ENCODE measurements at regions not wholly inside any gene's neighbourhood (a gene's known extent, or its start where the extent isn't known, plus 50 kb on each side); places are given as distances from the start of the nearest gene placed in this dataset.
"Not testable (repeated sequence)": the region's sequence is repeated elsewhere in the genome, so short reads cannot be mapped to it uniquely, and the experiment has no call there.

DNA sequence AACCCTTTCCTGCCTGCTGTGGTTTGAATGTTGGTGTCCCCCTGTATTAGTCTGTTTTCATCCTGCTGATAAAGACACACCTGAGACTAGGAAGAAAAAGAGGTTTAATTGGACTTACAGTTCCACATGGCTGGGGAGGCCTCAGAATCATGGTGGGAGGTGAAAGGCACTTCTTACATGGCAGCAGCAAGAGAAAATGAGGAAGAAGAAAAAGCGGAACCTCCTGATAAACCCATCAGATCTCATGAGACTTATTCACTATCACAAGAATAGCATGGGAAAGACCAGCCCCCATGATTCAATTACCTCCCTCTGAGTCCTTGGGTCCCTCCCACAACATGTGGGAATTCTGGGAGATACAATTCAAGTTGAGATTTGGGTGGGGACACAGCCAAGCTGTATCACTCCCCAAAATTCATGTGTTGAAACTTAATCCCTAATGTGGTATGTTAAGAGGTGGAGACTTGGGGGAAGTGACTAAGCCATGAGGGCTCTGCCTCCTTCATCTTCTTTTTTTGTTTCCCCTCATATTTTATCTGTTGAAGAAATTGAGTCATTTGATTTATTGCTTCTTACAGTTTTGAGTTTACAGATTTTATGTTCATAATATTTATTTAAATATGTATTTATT is 64.9 kb upstream of the SYNCRIP start:
- not testable (repeated sequence) for FAIRE-seq

DNA sequence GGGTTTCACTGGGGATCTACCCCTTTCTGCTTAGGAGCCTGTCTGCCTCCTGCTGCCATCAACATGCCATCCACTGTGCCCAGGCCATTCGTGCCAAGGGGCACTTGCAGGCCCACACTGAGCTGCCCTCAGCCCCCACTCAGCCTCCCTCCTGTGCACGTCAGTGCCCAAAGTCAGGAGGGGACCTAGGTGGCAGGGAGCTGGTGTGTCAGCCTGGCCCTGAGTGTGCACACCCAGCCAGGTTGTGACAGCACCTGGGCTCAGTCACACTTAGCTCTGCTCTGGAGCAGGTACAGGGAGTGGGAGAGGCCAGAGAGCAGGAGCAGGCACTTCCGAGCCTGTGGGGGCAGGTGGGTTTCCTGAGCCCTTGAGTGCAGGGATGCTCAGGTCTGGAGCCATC is 63.6 kb upstream of the SYNCRIP start:
- FAIRE-seq = no peak

DNA sequence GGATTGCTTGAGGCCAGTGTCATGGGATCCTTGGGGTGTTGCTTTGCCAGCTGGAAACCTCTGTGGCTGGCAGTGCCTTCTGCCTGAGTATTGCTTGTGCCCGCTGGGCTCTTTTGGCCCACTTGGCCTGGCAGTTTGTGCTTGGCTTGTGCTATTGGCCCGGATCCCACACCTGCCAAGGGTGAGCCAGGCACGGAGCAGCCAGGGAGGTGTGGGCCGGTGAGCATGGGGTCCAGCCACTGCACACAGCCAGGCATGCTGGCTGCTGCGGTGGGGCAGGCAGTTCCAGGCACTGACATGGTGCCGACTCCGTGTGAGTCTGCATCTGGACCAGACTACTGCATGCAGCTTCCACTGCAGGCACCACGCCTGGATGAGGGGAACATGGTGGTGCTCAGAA is 62.5 kb upstream of the SYNCRIP start:
- no peak for FAIRE-seq

DNA sequence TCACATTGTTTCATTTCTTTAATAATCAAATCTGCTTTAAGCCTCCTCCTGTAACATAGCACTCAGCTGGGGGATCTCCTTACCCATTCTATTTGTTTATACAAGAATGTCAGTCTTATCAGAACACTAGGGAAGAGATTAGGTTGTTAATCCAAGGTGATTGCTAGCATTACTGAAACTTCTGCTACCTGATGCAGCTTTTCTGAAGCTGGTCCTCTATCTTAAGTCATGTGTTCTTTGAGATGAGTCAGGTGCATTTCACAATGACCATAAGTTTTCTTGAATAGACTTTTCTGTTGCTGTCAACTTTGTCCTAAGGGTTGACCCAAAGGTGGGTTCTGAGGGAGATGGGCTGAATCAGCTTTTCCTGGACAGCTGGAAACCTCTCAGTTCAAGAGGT is 60.7 kb upstream of the SYNCRIP start:
- no peak for FAIRE-seq

Data from islet of Langerhans (tissue), 1 donor.